NCI-H510A (cell line): ENCODE measurements at regions not wholly inside any gene's neighbourhood (a gene's known extent, or its start where the extent isn't known, plus 50 kb on each side); places are given as distances from the start of the nearest gene placed in this dataset.
"Not testable (repeated sequence)": the region's sequence is repeated elsewhere in the genome, so short reads cannot be mapped to it uniquely, and the experiment has no call there.

Source experiments
- DNase-seq: peaks from one replicate; lab custom pipeline; 2025; lab: John Stamatoyannopoulos, UW

- no peak for DNase-seq
Observed at GRCh38 chr3:164113371-164114332, 964.6 kb downstream of the SI start.

- DNase-seq = no peak
Observed at GRCh38 chr3:164096352-164096751, 981.9 kb downstream of the SI start.

GRCh38 chr3:164095949-164096348 is 982.3 kb downstream of the SI start:
- DNase-seq = no peak

GRCh38 chr3:164095279-164095678 is 983.0 kb downstream of the SI start:
- no peak for DNase-seq

- no peak for DNase-seq
Observed at GRCh38 chr3:164094546-164094945, 983.8 kb downstream of the SI start.

- no peak for DNase-seq
Observed at GRCh38 chr3:164080208-164080607, 998.1 kb downstream of the SI start.

GRCh38 chr3:164064298-164064697 is 1014.0 kb downstream of the SI start:
- DNase-seq = no peak

GRCh38 chr3:164060923-164061322 is 1017.4 kb downstream of the SI start:
- no peak for DNase-seq

GRCh38 chr3:164049847-164050246 is 1028.4 kb downstream of the SI start:
- DNase-seq = no peak

GRCh38 chr3:164048451-164048850 is 1029.8 kb downstream of the SI start:
- DNase-seq = no peak

- no peak for DNase-seq
Observed at GRCh38 chr3:164040991-164041390, 1037.3 kb downstream of the SI start.

- DNase-seq = no peak
Observed at GRCh38 chr3:164030194-164030593, 1048.1 kb downstream of the SI start.

GRCh38 chr3:164024786-164025185 is 1053.5 kb downstream of the SI start:
- no peak for DNase-seq

- DNase-seq = no peak
Observed at GRCh38 chr3:164023480-164023879, 1054.8 kb downstream of the SI start.

- no peak for DNase-seq
Observed at GRCh38 chr3:164018500-164018899, 1059.8 kb downstream of the SI start.

- no peak for DNase-seq
Observed at GRCh38 chr3:164007765-164008164, 1070.5 kb downstream of the SI start.

- DNase-seq = no peak
Observed at GRCh38 chr3:164004205-164004604, 1074.1 kb downstream of the SI start.

GRCh38 chr3:164003016-164003415 is 1075.3 kb downstream of the SI start:
- not testable (repeated sequence) for DNase-seq

GRCh38 chr3:163983940-163984339 is 1094.4 kb downstream of the SI start:
- no peak for DNase-seq

- no peak for DNase-seq
Observed at GRCh38 chr3:163971861-163972260, 1106.4 kb downstream of the SI start.

- DNase-seq = no peak
Observed at GRCh38 chr3:163957072-163957471, 1121.2 kb downstream of the SI start.

- no peak for DNase-seq
Observed at GRCh38 chr3:163953526-163953925, 1124.8 kb downstream of the SI start.

- DNase-seq = no peak
Observed at GRCh38 chr3:163952499-163952898, 1125.8 kb downstream of the SI start.
